ENCODE measurements at regions not wholly inside any gene's neighbourhood (a gene's known extent, or its start where the extent isn't known, plus 50 kb on each side); places are given as distances from the start of the nearest gene placed in this dataset.

DNA sequence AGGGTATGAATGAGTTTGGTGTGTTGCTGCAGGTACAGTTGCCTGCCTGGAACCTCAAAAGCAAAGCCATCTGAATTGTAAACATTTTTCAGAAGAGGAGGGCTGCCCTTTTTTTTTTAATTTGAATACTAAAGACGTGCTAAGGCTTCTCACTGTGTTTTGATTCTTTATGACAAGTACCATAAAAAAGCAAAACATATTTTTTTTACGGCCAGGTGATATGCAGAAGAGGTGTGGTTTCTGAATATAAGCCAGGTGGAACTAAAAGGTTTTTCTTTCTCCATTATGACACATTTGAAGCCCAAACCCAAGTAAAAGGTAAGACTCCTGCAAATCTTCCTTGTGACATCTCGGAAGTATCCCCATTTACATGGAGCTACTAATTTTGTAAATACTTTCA is 246.3 kb downstream of the IRS1 start (continued):
- TF ChIP-seq, protein P1, sequence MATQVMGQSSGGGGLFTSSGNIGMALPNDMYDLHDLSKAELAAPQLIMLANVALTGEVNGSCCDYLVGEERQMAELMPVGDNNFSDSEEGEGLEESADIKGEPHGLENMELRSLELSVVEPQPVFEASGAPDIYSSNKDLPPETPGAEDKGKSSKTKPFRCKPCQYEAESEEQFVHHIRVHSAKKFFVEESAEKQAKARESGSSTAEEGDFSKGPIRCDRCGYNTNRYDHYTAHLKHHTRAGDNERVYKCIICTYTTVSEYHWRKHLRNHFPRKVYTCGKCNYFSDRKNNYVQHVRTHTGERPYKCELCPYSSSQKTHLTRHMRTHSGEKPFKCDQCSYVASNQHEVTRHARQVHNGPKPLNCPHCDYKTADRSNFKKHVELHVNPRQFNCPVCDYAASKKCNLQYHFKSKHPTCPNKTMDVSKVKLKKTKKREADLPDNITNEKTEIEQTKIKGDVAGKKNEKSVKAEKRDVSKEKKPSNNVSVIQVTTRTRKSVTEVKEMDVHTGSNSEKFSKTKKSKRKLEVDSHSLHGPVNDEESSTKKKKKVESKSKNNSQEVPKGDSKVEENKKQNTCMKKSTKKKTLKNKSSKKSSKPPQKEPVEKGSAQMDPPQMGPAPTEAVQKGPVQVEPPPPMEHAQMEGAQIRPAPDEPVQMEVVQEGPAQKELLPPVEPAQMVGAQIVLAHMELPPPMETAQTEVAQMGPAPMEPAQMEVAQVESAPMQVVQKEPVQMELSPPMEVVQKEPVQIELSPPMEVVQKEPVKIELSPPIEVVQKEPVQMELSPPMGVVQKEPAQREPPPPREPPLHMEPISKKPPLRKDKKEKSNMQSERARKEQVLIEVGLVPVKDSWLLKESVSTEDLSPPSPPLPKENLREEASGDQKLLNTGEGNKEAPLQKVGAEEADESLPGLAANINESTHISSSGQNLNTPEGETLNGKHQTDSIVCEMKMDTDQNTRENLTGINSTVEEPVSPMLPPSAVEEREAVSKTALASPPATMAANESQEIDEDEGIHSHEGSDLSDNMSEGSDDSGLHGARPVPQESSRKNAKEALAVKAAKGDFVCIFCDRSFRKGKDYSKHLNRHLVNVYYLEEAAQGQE (IDR thresholded peaks at IDR 0.05): no peak

DNA sequence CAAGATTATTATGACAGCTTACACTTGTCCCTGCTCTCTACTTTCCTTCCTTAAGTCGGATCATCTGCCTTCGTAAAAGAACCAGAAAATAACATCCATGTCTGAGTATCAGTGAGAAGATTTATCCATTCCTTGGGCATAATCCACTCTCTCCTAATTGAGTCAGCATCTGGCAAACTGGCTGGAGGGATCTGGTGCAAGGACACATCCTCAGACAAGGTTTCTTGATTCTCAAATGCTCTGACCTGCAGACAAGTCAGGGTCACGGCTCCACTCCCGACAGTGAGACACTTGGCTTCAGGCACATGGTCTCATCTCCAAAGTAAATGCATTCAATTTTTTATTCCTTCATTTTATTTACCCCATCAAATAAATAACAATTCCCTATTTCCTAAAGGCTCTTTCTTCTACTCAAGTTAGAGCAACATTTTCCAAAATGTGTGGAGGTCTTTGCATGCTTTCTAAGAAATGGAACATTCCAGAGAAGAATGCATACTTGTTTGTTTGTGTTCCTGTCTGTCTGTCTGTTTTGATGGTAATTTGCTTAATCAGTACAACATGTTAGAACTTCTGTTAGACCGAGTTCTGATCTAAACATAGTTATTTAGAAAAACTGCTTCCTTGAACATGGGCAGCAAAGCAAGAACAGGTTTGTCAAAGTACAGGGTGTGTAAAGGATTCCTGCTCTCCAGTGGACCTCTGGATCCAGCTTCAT is 246.9 kb downstream of the IRS1 start:
- Histone ChIP-seq H3K27ac (ENCODE audit: low read depth in 1 of 2, low read length in 2 of 2) (no peak overlapping the region), H3K36me3 (ENCODE audit: control insufficient read depth in 4 of 4, insufficient read depth in 3 of 4, low read depth in 1 of 4, low read length in 3 of 4) (no peaks in the 10 kb centered on the region), H3K4me1 (ENCODE audit: control insufficient read depth in 4 of 4, insufficient read depth in 4 of 4, low read length in 3 of 4) (peaks cover 0 to 8% (median 1%) of the 10 kb centered on the region in 4 donors), H3K9me3 (ENCODE audit: control insufficient read depth in 4 of 4, low read length in 3 of 4) (no peaks in the 10 kb centered on the region), H3K27me3 (ENCODE audit: control insufficient read depth in 4 of 4, insufficient read depth in 4 of 4, low read length in 3 of 4) (no peaks in the 10 kb centered on the region), H3K4me3 (ENCODE audit: low read depth in 1 of 3, low read length in 3 of 3) (no peak overlapping the region), H3K9ac (ENCODE audit: low read depth in 1 of 2, low read length in 2 of 2) (no peak overlapping the region)
- DNase-seq (ENCODE audit: low spot score): no peak
- WGBS: 78% methylated on average over 5 of the region's 5 CpGs
- TF ChIP-seq RXRA (IDR thresholded peaks at IDR 0.05): no peak
- TF ChIP-seq RAD21 (IDR thresholded peaks at IDR 0.05): no peak
- TF ChIP-seq, protein P2, sequence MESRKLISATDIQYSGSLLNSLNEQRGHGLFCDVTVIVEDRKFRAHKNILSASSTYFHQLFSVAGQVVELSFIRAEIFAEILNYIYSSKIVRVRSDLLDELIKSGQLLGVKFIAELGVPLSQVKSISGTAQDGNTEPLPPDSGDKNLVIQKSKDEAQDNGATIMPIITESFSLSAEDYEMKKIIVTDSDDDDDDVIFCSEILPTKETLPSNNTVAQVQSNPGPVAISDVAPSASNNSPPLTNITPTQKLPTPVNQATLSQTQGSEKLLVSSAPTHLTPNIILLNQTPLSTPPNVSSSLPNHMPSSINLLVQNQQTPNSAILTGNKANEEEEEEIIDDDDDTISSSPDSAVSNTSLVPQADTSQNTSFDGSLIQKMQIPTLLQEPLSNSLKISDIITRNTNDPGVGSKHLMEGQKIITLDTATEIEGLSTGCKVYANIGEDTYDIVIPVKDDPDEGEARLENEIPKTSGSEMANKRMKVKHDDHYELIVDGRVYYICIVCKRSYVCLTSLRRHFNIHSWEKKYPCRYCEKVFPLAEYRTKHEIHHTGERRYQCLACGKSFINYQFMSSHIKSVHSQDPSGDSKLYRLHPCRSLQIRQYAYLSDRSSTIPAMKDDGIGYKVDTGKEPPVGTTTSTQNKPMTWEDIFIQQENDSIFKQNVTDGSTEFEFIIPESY (IDR thresholded peaks at IDR 0.05): no peak
- TF ChIP-seq TAF1 (conservative IDR thresholded peaks at IDR 0.05): no peak
- TF ChIP-seq HNF4A (conservative IDR thresholded peaks at IDR 0.05): no peak
- TF ChIP-seq, protein P3, sequence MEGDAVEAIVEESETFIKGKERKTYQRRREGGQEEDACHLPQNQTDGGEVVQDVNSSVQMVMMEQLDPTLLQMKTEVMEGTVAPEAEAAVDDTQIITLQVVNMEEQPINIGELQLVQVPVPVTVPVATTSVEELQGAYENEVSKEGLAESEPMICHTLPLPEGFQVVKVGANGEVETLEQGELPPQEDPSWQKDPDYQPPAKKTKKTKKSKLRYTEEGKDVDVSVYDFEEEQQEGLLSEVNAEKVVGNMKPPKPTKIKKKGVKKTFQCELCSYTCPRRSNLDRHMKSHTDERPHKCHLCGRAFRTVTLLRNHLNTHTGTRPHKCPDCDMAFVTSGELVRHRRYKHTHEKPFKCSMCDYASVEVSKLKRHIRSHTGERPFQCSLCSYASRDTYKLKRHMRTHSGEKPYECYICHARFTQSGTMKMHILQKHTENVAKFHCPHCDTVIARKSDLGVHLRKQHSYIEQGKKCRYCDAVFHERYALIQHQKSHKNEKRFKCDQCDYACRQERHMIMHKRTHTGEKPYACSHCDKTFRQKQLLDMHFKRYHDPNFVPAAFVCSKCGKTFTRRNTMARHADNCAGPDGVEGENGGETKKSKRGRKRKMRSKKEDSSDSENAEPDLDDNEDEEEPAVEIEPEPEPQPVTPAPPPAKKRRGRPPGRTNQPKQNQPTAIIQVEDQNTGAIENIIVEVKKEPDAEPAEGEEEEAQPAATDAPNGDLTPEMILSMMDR (IDR thresholded peaks at IDR 0.05; ENCODE audit: low read depth, low read length, missing input control): no peak
- TF ChIP-seq, protein P1 (IDR thresholded peaks at IDR 0.05): no peak
- no peak for TF ChIP-seq JUND (IDR thresholded peaks at IDR 0.05)
- no peak for TF ChIP-seq FOXA2 (IDR thresholded peaks at IDR 0.05)
- TF ChIP-seq GABPA (IDR thresholded peaks at IDR 0.05 in 1 of 2, conservative IDR thresholded peaks at IDR 0.05 in 1 of 2): no peak
- TF ChIP-seq EGR1 (IDR thresholded peaks at IDR 0.05; ENCODE audit: low read depth in 2 of 2): no peak

Measured in liver (tissue), 8 donors.